Ovary (tissue), 7 donors: ENCODE measurements at regions not wholly inside any gene's neighbourhood (a gene's known extent, or its start where the extent isn't known, plus 50 kb on each side); places are given as distances from the start of the nearest gene placed in this dataset.

Experiments
- DNase-seq, 5 donors: peaks; one replicate each; pipeline ENCODE4 v3.0.0-alpha.2; 2019 to 2020
- H3K27ac ChIP-seq, 2 donors: fragments of 200-600 bp; one replicate each; pipeline versions ENCODE4 v1.5.1 to v1.8.0; 2019 to 2022
- H3K27me3 ChIP-seq: fragments of 200-600 bp; one replicate; pipeline ENCODE4 v1.8.0; 2022
- H3K36me3 ChIP-seq: fragments of 200-600 bp; sonication (generic); one replicate; pipeline ENCODE4 v1.5.1; 2019
- H3K4me1 ChIP-seq: one replicate; pipeline ENCODE4 v1.8.1; 2013; ENCODE audit warnings: mild to moderate bottlenecking, moderate library complexity; ENCODE audit not compliant: insufficient read depth
- H3K4me3 ChIP-seq: fragments of 200-600 bp; sonication (generic); one replicate; pipeline ENCODE4 v1.5.1; 2017
- H3K9me3 ChIP-seq, 2 donors: fragments of 200-600 bp in 1 of 2; sonication (generic) in 1 of 2; one replicate each; pipeline versions ENCODE4 v1.5.1 to v1.8.1; 2013 to 2019; ENCODE audit warnings: mild to moderate bottlenecking in 1 of 2, moderate library complexity in 1 of 2
- CTCF ChIP-seq, 3 donors: fragments of 450-650 bp in 2 of 3; fragments of 200-600 bp in 1 of 3; IDR thresholded peaks; one replicate each; pipeline versions ENCODE4 v1.5.1 to v1.8.0; 2016 to 2022; ENCODE audit warnings: antibody characterized with exemption in 3 of 3, mild to moderate bottlenecking in 1 of 3
- EP300 ChIP-seq: sonication (generic); formaldehyde crosslinking; IDR thresholded peaks from one replicate; pipeline ENCODE4 v1.6.1; 2017; ENCODE audit warnings: antibody characterized with exemption
- POLR2A ChIP-seq: fragments of 450-650 bp; IDR thresholded peaks from one replicate; pipeline ENCODE4 v1.6.1; 2017; ENCODE audit warnings: antibody characterized with exemption, mild to moderate bottlenecking, moderate library complexity
- WGBS, 3 donors: extraction: QIAGEN DNeasy Blood & Tissue Kit in 1 of 3; methylation state at CpG; one replicate each; pipeline versions ENCODE4 v1.1.5 to v1.1.7; 2013 to 2017; 5-methylcytosine and 5-hydroxymethylcytosine counted together
- intact Hi-C, 4 donors: fragments of 100-400 bp; cut with DNase I; formaldehyde crosslinking; loops; one replicate each; pipeline versions ENCODE4 v1.11.0 to v1.15.1; 2022 to 2023
- donor health status: DM: no; HTN: no; CAD: no; lungs with moderate emphysema.
- donor health status: DM: no; HTN: no; CAD: no.
- donor health status: Bipolar disorder and iron deficiency.
- donor health status: DM: no; HTN: no; CAD: no.
- donor health status: DM: yes; HTN: yes; CAD: no.

GRCh38 chr12:91267039-91267438 lies 84.4 kb upstream of the DCN start:
- no peak overlapping the region for H3K4me3 ChIP-seq
- TF ChIP-seq EP300: no peak
- no peak for TF ChIP-seq POLR2A
- no peak for TF ChIP-seq CTCF (IDR thresholded peaks at IDR 0.05)
- H3K36me3 ChIP-seq: no peaks in the 10 kb centered on the region
- intact Hi-C loops: no loop called here
- DNase-seq: no peak
- H3K9me3 ChIP-seq: no peaks in the 10 kb centered on the region
- peaks cover 7% of the 10 kb centered on the region for H3K4me1 ChIP-seq
- no peaks in the 10 kb centered on the region for H3K27me3 ChIP-seq
- no peak overlapping the region for H3K27ac ChIP-seq

- Histone ChIP-seq H3K27me3 (no peaks in the 10 kb centered on the region), H3K9me3 (no peaks in the 10 kb centered on the region), H3K36me3 (no peaks in the 10 kb centered on the region), H3K27ac (no peak overlapping the region), H3K4me3 (no peak overlapping the region), H3K4me1 (peaks cover 2% of the 10 kb centered on the region)
- DNase-seq: no peak
- no peak for TF ChIP-seq POLR2A
- TF ChIP-seq CTCF (IDR thresholded peaks at IDR 0.05): no peak
- no peak for TF ChIP-seq EP300
- 78 to 83% (median 78%) methylated on average over 2 of the region's 2 CpGs for WGBS, 3 donors
- intact Hi-C loops: no loop called here
These were observed 81.6 kb upstream of the DCN start for GRCh38 chr12:91264178-91264577.

GRCh38 chr12:91261820-91262676 lies 79.4 kb upstream of the DCN start:
- Histone ChIP-seq H3K4me3 (no peak overlapping the region), H3K9me3 (no peaks in the 10 kb centered on the region), H3K27ac (peak overlapping the region in 1 of 2 donors; percentile 45), H3K27me3 (no peaks in the 10 kb centered on the region), H3K36me3 (no peaks in the 10 kb centered on the region), H3K4me1 (peaks cover 2% of the 10 kb centered on the region)
- intact Hi-C loops: no loop called here
- DNase-seq: peak in 1 of 5 donors; percentile 33
- WGBS, 3 donors: 21 to 41% (median 38%) methylated on average over 3 of the region's 3 CpGs
- no peak for TF ChIP-seq CTCF (IDR thresholded peaks at IDR 0.05)
- no peak for TF ChIP-seq POLR2A
- no peak for TF ChIP-seq EP300

GRCh38 chr12:91256411-91256810 lies 73.8 kb upstream of the DCN start:
- no peak overlapping the region for H3K27ac ChIP-seq
- 68 to 81% (median 75%) methylated on average over 5 of the region's 5 CpGs for WGBS, 3 donors
- H3K36me3 ChIP-seq: no peaks in the 10 kb centered on the region
- no peaks in the 10 kb centered on the region for H3K27me3 ChIP-seq
- intact Hi-C loops: no loop called here
- H3K4me3 ChIP-seq: no peak overlapping the region
- peaks cover 2% of the 10 kb centered on the region for H3K4me1 ChIP-seq
- no peak for DNase-seq
- TF ChIP-seq CTCF (IDR thresholded peaks at IDR 0.05) (no peak), EP300 (no peak)
- H3K9me3 ChIP-seq: no peaks in the 10 kb centered on the region
